ENCODE measurements at regions not wholly inside any gene's neighbourhood (a gene's known extent, or its start where the extent isn't known, plus 50 kb on each side); places are given as distances from the start of the nearest gene placed in this dataset.

- TF ChIP-seq ZKSCAN3 (CRISPR knock-in tag; IDR thresholded peaks at IDR 0.05) (no peak), LCOR (CRISPR knock-in tag; IDR thresholded peaks at IDR 0.05) (no peak)
Measured at GRCh38 chr13:109883181-109884180, 97.1 kb upstream of the IRS2 start (continued).

- Histone ChIP-seq H3K9me3 (replicated peaks; ENCODE audit: control insufficient read depth, insufficient read depth, low read depth, low read length) (no peaks in the 10 kb centered on the region), H4K20me1 (replicated peaks; ENCODE audit: control insufficient read depth, insufficient read depth, low read length) (no peaks in the 10 kb centered on the region), H3K4me3 (no peak overlapping the region), H2AFZ (ENCODE audit: low read depth, low read length) (no peak overlapping the region), H3K27ac (ENCODE audit: extremely low read depth, low read depth, low read length) (no peak overlapping the region), H3K9ac (ENCODE audit: insufficient read depth in 1 of 2, low read depth in 2 of 2, low read length in 2 of 2) (no peak overlapping the region), H3K4me2 (ENCODE audit: insufficient read depth, low read length) (no peak overlapping the region), H3K36me3 (ENCODE audit: control insufficient read depth, insufficient read depth, low read length) (no peaks in the 10 kb centered on the region), H3K9me1 (ENCODE audit: control insufficient read depth, insufficient read depth, low read length) (no peaks in the 10 kb centered on the region), H3K27me3 (ENCODE audit: control insufficient read depth in 2 of 2, insufficient read depth in 2 of 2, low read length in 2 of 2) (peaks cover 0 to 25% of the 10 kb centered on the region in 2 experiments; a peak in 2 of 5 replicates), H3K79me2 (ENCODE audit: control insufficient read depth, insufficient read depth, low read length) (no peaks in the 10 kb centered on the region), H3K4me1 (replicated peaks in 1 of 2; ENCODE audit: control insufficient read depth in 2 of 2, insufficient read depth in 2 of 2, low read length in 2 of 2) (no peaks in the 10 kb centered on the region)
- FAIRE-seq (no peak), ATAC-seq (no peak), DNase-seq (ENCODE audit: extremely low read depth in 1 of 4, low spot score in 3 of 4) (no peak)
- in situ Hi-C loops (cut with MboI) (no loop called here), intact Hi-C loops (cut with micrococcal nuclease) (no loop called here)
- BruUV-seq (replicated peaks) = no TSS peak
- ChIA-PET CTCF (ENCODE audit: low intra/inter-chr PET ratio) (no interaction called here), POLR2A (interaction anchor here (1.0 kb wide), 1 partner anchor 220 kb away, joined by 3 read pairs; no protein-coding TSS in a partner anchor)
- TF ChIP-seq RBM22 (IDR thresholded peaks at IDR 0.05; ENCODE audit: low read depth, low read length, poor library complexity, severe bottlenecking) (no peak), ARID2 (IDR thresholded peaks at IDR 0.05) (no peak), EHMT2 (IDR thresholded peaks at IDR 0.05) (no peak), SUPT5H (IDR thresholded peaks at IDR 0.05) (no peak), FOXA1 (IDR thresholded peaks at IDR 0.05; ENCODE audit: borderline replicate concordance) (no peak), TEAD1 (CRISPR knock-in tag; IDR thresholded peaks at IDR 0.05) (no peak), ZNF695 (CRISPR knock-in tag; IDR thresholded peaks at IDR 0.05) (no peak), PHB (CRISPR knock-in tag; IDR thresholded peaks at IDR 0.05) (no peak), ZNF764 (CRISPR knock-in tag; IDR thresholded peaks at IDR 0.05; ENCODE audit: low read depth) (no peak)
- TF ChIP-seq, protein P1, sequence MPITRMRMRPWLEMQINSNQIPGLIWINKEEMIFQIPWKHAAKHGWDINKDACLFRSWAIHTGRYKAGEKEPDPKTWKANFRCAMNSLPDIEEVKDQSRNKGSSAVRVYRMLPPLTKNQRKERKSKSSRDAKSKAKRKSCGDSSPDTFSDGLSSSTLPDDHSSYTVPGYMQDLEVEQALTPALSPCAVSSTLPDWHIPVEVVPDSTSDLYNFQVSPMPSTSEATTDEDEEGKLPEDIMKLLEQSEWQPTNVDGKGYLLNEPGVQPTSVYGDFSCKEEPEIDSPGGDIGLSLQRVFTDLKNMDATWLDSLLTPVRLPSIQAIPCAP (CRISPR knock-in tag; IDR thresholded peaks at IDR 0.05; ENCODE audit: borderline replicate concordance) = no peak
- WGBS (ENCODE audit: insufficient coverage, low coverage, missing lambda C conversion rate) = 1% methylated on average over 14 of the region's 14 CpGs
Measured at GRCh38 chr13:109881961-109882558, 95.7 kb upstream of the IRS2 start.
